ENCODE measurements at regions not wholly inside any gene's neighbourhood (a gene's known extent, or its start where the extent isn't known, plus 50 kb on each side); places are given as distances from the start of the nearest gene placed in this dataset.

DNA sequence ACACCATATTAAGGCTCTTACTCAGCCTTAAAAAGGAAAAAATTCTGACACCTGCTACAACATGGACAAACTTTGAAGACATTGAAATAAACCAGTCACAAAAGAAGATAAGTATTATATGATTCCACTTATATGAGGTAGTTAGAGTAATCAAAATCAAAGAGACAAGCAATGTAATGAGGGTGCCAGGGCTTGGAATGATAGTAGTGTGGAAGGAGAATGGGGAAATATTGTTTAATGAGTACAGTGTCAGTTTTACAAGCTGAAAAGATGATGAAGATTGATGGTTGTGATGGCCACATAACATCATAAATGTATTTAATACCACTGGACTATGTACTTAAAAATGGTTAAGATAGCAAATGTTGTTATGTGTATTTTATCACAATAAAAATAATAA lies 485.7 kb downstream of the SPATA31D1 start:
- TF ChIP-seq POLR2A (IDR thresholded peaks at IDR 0.05): no peak
- TF ChIP-seq, protein P1, sequence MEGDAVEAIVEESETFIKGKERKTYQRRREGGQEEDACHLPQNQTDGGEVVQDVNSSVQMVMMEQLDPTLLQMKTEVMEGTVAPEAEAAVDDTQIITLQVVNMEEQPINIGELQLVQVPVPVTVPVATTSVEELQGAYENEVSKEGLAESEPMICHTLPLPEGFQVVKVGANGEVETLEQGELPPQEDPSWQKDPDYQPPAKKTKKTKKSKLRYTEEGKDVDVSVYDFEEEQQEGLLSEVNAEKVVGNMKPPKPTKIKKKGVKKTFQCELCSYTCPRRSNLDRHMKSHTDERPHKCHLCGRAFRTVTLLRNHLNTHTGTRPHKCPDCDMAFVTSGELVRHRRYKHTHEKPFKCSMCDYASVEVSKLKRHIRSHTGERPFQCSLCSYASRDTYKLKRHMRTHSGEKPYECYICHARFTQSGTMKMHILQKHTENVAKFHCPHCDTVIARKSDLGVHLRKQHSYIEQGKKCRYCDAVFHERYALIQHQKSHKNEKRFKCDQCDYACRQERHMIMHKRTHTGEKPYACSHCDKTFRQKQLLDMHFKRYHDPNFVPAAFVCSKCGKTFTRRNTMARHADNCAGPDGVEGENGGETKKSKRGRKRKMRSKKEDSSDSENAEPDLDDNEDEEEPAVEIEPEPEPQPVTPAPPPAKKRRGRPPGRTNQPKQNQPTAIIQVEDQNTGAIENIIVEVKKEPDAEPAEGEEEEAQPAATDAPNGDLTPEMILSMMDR (IDR thresholded peaks at IDR 0.05): no peak
- no peak for TF ChIP-seq EP300 (IDR thresholded peaks at IDR 0.05)
